LNCAP (cell line): ENCODE measurements at regions not wholly inside any gene's neighbourhood (a gene's known extent, or its start where the extent isn't known, plus 50 kb on each side); places are given as distances from the start of the nearest gene placed in this dataset.

Source experiments
- CTCF ChIP-seq: fragments of 450-650 bp; IDR thresholded peaks from 2 replicates; pipeline ENCODE4 v1.5.1; 2017; ENCODE audit warnings: mild to moderate bottlenecking

- no peak for TF ChIP-seq CTCF
Measured at GRCh38 chr11:109018639-109019038, 353.8 kb downstream of the DDX10 start.

GRCh38 chr11:109019342-109019936 lies 354.6 kb downstream of the DDX10 start:
- TF ChIP-seq CTCF: no peak

- no peak for TF ChIP-seq CTCF
Measured at GRCh38 chr11:109023036-109023435, 358.2 kb downstream of the DDX10 start.

- TF ChIP-seq CTCF: no peak
Measured at GRCh38 chr11:109026891-109027489, 362.1 kb downstream of the DDX10 start.

GRCh38 chr11:109027851-109028250 lies 363.0 kb downstream of the DDX10 start:
- no peak for TF ChIP-seq CTCF

GRCh38 chr11:109029927-109030326 lies 365.1 kb downstream of the DDX10 start:
- TF ChIP-seq CTCF: no peak

GRCh38 chr11:109033627-109034338 lies 368.9 kb downstream of the DDX10 start:
- no peak for TF ChIP-seq CTCF
